IgD-negative memory B cell (primary cell): ENCODE measurements at regions not wholly inside any gene's neighbourhood (a gene's known extent, or its start where the extent isn't known, plus 50 kb on each side); places are given as distances from the start of the nearest gene placed in this dataset.
A peak's percentile ranks its signal among the peaks of the same experiment; 100 is the strongest.
"Not testable (repeated sequence)": the region's sequence is repeated elsewhere in the genome, so short reads cannot be mapped to it uniquely, and the experiment has no call there.

Source experiments
- H3K27ac Mint-ChIP-seq, 3 donors: one replicate each; pipeline ENCODE4 v1.8.0; 2020 to 2022; ENCODE audit warnings: mild to moderate bottlenecking in 3 of 3, mixed read lengths in 3 of 3, moderate library complexity in 1 of 3
- H3K27me3 Mint-ChIP-seq: one replicate; pipeline ENCODE4 v1.8.0; 2021; ENCODE audit warnings: mixed read lengths
- H3K36me3 Mint-ChIP-seq: one replicate; pipeline ENCODE4 v1.8.0; 2020; ENCODE audit warnings: mild to moderate bottlenecking, mixed read lengths
- H3K4me1 Mint-ChIP-seq, 3 donors: one replicate each; pipeline ENCODE4 v1.8.0; 2020 to 2022; ENCODE audit warnings: mixed read lengths in 3 of 3, mild to moderate bottlenecking in 1 of 3
- H3K4me3 Mint-ChIP-seq, 4 donors: one replicate each; pipeline ENCODE4 v1.8.0; 2020 to 2022; ENCODE audit warnings: mild to moderate bottlenecking in 4 of 4, mixed read lengths in 4 of 4, moderate library complexity in 3 of 4
- H3K9me3 Mint-ChIP-seq, 3 donors: one replicate each; pipeline ENCODE4 v1.8.0; 2020 to 2021; ENCODE audit warnings: mixed read lengths in 3 of 3, mild to moderate bottlenecking in 1 of 3

- H3K9me3 Mint-ChIP-seq: no peaks in the 10 kb centered on the region
- H3K4me1 Mint-ChIP-seq: no peaks in the 10 kb centered on the region
- no peaks in the 10 kb centered on the region for H3K36me3 Mint-ChIP-seq
- peaks cover 2% of the 10 kb centered on the region for H3K27me3 Mint-ChIP-seq
- H3K4me3 Mint-ChIP-seq: no peak overlapping the region
- no peak overlapping the region for H3K27ac Mint-ChIP-seq
Observed at GRCh38 chr6:6987749-6988148, 120.0 kb upstream of the RREB1 start.

DNA sequence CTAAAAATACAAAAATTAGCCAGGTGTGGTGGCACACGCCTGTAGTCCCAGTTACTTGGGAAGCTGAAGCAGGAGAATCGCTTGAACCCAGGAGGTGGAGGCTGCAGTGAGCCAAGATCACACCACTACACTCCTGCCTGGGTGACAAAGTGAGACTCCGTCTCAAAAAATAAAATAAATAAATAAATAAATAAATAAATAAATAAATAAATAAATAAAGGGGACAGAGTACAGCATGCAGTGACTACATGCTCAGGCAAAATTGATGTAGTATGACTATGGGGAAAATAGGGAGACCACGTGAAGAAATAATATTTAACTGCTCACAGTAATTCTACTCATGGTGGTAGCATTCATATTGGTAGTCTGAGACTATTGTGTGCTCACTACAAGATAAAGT lies 117.7 kb upstream of the RREB1 start:
- H3K27ac Mint-ChIP-seq, H3K4me1 Mint-ChIP-seq, H3K27me3 Mint-ChIP-seq, H3K4me3 Mint-ChIP-seq, H3K9me3 Mint-ChIP-seq, H3K36me3 Mint-ChIP-seq: not testable (repeated sequence)

GRCh38 chr6:6993503-6994237 lies 114.1 kb upstream of the RREB1 start:
- H3K36me3 Mint-ChIP-seq: no peaks in the 10 kb centered on the region
- H3K4me3 Mint-ChIP-seq: no peak overlapping the region
- H3K4me1 Mint-ChIP-seq: no peaks in the 10 kb centered on the region
- peaks cover 0 to 4% (median 0%) of the 10 kb centered on the region in 3 donors for H3K9me3 Mint-ChIP-seq
- no peak overlapping the region for H3K27ac Mint-ChIP-seq
- no peaks in the 10 kb centered on the region for H3K27me3 Mint-ChIP-seq

DNA sequence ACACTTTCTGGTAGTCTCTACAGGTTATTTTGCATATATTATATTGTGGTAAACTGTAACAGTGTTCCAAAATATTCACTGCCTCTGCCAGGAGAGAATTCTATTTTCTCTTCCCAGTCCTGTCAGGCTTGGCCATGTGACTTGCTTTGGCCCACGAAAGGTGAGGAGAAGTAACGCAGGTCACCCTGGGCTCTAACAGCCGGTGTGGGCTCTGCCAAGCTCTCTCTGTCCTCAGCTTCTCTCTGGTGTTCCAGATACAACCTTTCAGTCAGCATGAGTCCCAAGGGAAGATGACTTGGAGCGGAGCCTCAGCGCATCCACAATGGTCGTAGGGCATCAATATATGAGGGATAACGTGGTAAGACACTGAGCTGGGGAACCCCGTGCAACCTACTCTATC lies 113.0 kb upstream of the RREB1 start:
- peaks cover 0 to 4% (median 0%) of the 10 kb centered on the region in 3 donors for H3K9me3 Mint-ChIP-seq
- H3K4me1 Mint-ChIP-seq: no peaks in the 10 kb centered on the region
- H3K4me3 Mint-ChIP-seq: peak overlapping the region in 1 of 4 donors; percentile 11
- no peaks in the 10 kb centered on the region for H3K36me3 Mint-ChIP-seq
- H3K27me3 Mint-ChIP-seq: no peaks in the 10 kb centered on the region
- no peak overlapping the region for H3K27ac Mint-ChIP-seq

DNA sequence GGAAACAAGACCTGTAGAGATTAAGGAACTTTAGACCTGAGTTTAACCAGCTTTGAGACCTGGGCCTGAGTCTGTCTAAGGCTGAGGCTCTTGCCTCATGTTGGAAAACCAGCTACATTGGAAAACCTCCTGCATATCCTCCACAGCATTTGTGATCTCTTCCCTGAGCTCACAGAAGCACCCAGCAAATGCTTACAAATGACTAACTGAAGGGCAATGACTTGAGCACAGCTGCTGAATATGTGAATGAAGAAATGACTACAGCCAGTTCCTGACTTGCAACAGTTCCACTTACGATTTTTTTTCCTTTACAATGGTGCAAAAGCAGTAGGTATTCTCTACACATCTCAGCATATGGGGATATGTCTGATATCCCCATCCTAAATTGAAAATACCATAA lies 112.4 kb upstream of the RREB1 start:
- H3K27me3 Mint-ChIP-seq: no peaks in the 10 kb centered on the region
- peaks cover 0 to 4% (median 0%) of the 10 kb centered on the region in 3 donors for H3K9me3 Mint-ChIP-seq
- H3K4me1 Mint-ChIP-seq: no peaks in the 10 kb centered on the region
- H3K27ac Mint-ChIP-seq: no peak overlapping the region
- no peak overlapping the region for H3K4me3 Mint-ChIP-seq
- H3K36me3 Mint-ChIP-seq: no peaks in the 10 kb centered on the region

DNA sequence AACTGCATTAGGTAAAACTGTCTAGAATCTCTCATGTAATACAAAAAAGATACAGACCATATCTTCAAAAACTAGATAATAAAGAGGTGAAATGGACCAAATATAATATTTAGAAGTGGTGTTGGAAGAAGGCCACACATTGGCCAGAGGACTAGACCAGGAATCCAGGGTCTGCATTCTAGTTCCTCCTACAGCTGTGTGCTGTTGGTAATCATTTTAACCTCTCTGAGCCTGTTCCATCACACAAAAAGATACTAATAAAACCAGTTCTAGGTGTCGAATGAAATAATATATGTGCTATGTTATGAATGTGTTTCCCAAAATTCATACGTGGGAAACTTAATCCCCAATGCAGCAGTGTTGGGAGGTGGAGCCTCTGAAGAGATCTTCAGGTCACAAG lies 111.6 kb upstream of the RREB1 start:
- peaks cover 2% of the 10 kb centered on the region for H3K36me3 Mint-ChIP-seq

DNA sequence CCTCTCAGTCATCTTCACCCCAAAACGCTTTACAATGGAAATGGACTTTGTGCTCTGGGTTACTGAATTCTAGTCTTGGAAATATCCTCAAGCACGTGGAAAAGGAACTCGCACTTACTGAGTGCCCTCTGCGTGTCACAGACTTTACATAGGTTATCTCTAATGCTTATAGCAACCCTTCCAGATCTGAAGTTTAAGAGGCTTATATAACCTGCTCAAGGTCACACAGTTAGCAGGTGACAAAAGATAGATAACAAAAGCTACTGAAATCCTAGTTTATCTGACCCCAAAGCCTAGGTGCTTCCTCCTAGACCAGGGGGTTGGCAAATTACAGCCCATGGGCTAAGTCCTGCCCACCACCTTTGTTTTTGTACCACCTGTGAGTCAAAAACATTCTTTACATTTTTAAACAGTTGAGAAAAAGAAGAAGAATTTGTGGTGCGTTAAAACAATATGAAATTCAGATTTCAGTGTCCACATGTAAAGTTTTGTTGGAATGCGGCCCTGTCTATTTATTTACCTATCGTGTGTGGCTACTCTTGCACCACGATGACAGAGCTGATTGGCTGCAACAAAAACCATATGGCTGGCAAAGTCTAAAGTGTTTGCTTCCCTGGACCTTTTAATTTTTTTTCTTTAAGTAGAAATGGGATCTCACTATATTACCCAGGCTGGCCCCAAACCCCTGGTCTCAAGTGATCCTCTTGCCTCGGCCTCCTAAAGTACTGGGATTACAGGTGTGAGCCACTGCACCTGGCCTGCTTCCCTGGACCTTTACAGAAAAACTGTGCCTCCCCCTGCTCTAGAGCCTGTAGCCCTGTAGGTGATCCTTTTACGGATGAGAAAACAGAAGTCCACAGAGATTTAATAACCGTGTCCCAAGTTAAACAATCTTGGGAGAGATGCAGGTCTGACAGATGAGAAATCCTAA lies 110.2 kb upstream of the RREB1 start:
- Mint-ChIP-seq H3K36me3 (peaks cover 2% of the 10 kb centered on the region), H3K27me3 (no peaks in the 10 kb centered on the region), H3K27ac (no peak overlapping the region), H3K4me3 (no peak overlapping the region), H3K9me3 (peaks cover 0 to 4% (median 0%) of the 10 kb centered on the region in 3 donors), H3K4me1 (no peaks in the 10 kb centered on the region)

More for the DNA sequence above, 111.6 kb upstream of the RREB1 start:
- H3K9me3 Mint-ChIP-seq: peaks cover 0 to 4% (median 0%) of the 10 kb centered on the region in 3 donors
- no peaks in the 10 kb centered on the region for H3K4me1 Mint-ChIP-seq
- no peaks in the 10 kb centered on the region for H3K27me3 Mint-ChIP-seq
- H3K4me3 Mint-ChIP-seq: no peak overlapping the region
- no peak overlapping the region for H3K27ac Mint-ChIP-seq

DNA sequence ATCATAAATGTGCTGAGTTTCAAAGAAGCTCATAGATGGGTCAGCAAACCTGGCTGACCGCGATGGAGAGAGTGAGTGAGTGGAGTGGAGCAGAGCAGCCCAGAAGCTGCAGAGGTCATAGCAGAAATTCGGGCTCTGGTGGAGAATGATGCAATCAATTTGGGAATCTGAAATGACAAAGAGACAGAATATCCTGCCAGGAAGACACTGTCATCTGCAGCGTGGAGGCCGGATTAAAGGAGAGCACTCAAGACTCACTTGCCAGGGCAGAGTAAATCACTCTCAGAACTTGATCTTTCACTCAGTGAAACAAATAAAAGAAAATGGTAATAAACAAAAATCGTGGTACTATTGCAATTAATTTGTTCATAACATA lies 109.6 kb upstream of the RREB1 start:
- Mint-ChIP-seq H3K27me3 (no peaks in the 10 kb centered on the region), H3K9me3 (peaks cover 0 to 4% (median 0%) of the 10 kb centered on the region in 3 donors), H3K4me3 (no peak overlapping the region), H3K4me1 (no peaks in the 10 kb centered on the region), H3K27ac (no peak overlapping the region), H3K36me3 (peaks cover 2% of the 10 kb centered on the region)

- Mint-ChIP-seq H3K9me3 (peaks cover 0 to 4% (median 0%) of the 10 kb centered on the region in 3 donors), H3K4me3 (no peak overlapping the region), H3K27me3 (no peaks in the 10 kb centered on the region), H3K4me1 (peaks cover 0 to 1% (median 0%) of the 10 kb centered on the region in 3 donors), H3K36me3 (peaks cover 2% of the 10 kb centered on the region), H3K27ac (peak overlapping the region in 1 of 3 donors; percentile 39)
Observed at GRCh38 chr6:7000825-7001777, 106.7 kb upstream of the RREB1 start.

DNA sequence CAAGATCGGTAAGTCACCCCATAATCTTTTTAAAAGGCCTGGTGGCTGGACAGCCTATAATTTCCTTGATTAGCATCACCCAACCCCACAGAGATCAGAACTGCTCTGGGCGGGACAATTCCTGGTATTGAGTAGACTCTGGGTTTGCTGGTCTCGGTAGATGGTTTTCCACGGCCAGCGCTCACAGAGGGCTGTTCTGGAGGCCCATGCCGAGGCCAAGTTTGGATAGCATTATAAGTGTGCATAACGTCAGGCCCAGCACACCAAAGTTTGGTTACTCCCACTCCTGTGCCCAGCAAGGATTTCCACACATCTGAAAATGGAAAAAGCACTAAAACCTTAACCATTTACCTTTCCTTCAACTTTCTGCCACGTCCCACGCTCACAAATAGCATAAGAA lies 104.7 kb upstream of the RREB1 start:
- no peaks in the 10 kb centered on the region for H3K9me3 Mint-ChIP-seq
- no peak overlapping the region for H3K4me3 Mint-ChIP-seq
- peaks cover 0 to 1% (median 0%) of the 10 kb centered on the region in 3 donors for H3K4me1 Mint-ChIP-seq
- H3K27me3 Mint-ChIP-seq: no peaks in the 10 kb centered on the region
- peaks cover 2% of the 10 kb centered on the region for H3K36me3 Mint-ChIP-seq
- no peak overlapping the region for H3K27ac Mint-ChIP-seq

DNA sequence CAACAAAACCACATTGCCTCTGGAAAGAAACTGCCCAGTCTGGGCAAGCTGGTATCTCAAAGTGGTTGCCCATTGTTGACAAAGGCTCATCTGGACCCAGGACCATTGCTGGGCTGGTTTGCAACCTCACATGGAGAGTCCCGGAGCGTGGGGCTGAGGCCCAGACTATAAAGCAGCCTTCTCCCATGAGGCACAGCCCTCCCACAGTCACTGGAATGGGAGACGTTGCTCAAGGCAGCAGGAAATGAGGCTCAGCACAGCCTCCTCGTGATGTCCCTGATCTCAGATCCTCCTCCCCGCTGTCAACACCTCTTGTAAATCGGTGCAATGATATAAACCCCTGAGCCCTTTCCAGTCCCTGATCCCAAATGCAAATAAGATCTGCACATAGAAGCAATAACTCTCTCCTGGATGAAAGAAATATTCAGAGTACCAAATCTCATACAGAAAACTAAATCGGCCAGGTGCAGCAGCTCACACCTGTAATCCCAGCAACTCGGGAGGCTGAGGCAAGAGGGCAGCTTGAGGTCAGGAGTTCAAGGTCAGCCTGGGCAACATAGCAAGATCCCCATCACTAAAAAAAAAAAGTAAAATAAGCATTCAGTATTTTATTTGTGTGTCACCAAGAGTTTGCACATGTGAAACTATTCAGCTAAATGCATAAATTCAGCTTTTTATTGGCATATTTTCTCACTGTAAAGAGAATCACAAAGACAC lies 103.0 kb upstream of the RREB1 start:
- Mint-ChIP-seq H3K27me3 (no peaks in the 10 kb centered on the region), H3K36me3 (peaks cover 2% of the 10 kb centered on the region), H3K27ac (no peak overlapping the region), H3K4me1 (peaks cover 0 to 1% (median 0%) of the 10 kb centered on the region in 3 donors), H3K4me3 (no peak overlapping the region), H3K9me3 (no peaks in the 10 kb centered on the region)

GRCh38 chr6:7006515-7007191 lies 101.1 kb upstream of the RREB1 start:
- no peaks in the 10 kb centered on the region for H3K36me3 Mint-ChIP-seq
- H3K9me3 Mint-ChIP-seq: no peaks in the 10 kb centered on the region
- H3K27ac Mint-ChIP-seq: no peak overlapping the region
- peaks cover 0 to 1% (median 0%) of the 10 kb centered on the region in 3 donors for H3K4me1 Mint-ChIP-seq
- no peaks in the 10 kb centered on the region for H3K27me3 Mint-ChIP-seq
- no peak overlapping the region for H3K4me3 Mint-ChIP-seq

DNA sequence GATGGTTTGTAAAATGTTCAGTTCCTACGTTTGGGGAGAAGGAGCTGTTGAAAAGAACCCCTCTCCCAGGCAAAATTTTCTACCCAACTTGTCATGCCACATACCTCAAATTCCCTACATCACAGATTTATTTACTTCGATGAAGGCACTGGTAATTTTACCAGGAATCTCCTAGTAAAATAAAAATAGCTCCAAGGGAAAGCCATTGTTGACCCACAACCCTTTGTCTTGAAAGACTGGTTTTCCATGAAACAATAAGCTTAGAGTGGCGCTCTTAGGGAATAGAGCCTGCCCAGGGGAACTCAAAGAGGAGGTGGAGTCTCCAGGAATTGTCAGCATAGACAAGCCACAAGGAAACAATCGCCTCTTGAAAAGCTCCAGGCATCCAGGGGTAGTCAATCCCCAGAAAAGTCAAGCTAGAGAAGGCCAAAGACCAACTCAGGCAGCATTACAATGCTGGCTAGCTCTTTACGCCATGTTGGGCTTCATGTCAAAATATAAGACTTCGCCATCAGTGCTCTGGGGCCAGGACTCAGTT lies 99.2 kb upstream of the RREB1 start:
- Mint-ChIP-seq H3K36me3 (no peaks in the 10 kb centered on the region), H3K9me3 (no peaks in the 10 kb centered on the region), H3K27ac (no peak overlapping the region), H3K4me1 (peaks cover 0 to 1% (median 0%) of the 10 kb centered on the region in 3 donors), H3K4me3 (no peak overlapping the region), H3K27me3 (no peaks in the 10 kb centered on the region)
